GM21528 (cell line): ENCODE measurements at regions not wholly inside any gene's neighbourhood (a gene's known extent, or its start where the extent isn't known, plus 50 kb on each side); places are given as distances from the start of the nearest gene placed in this dataset.

ENCODE experiments used
- ATAC-seq: cut with Tn5 transposase; IDR thresholded peaks from one replicate; pipeline ENCODE4 v1.9.1; 2021; ENCODE audit warnings: mild to moderate bottlenecking, moderate library complexity; ENCODE audit not compliant: unreplicated experiment, low FRiP score

GRCh38 chr2:226154610-226155009 is 645.0 kb downstream of the IRS1 start:
- no peak for ATAC-seq

GRCh38 chr2:226153553-226153952 is 646.1 kb downstream of the IRS1 start:
- ATAC-seq = no peak

GRCh38 chr2:226151157-226151556 is 648.5 kb downstream of the IRS1 start:
- no peak for ATAC-seq

- no peak for ATAC-seq
These were observed 656.5 kb downstream of the IRS1 start for GRCh38 chr2:226143091-226143490.

- ATAC-seq = no peak
These were observed 657.2 kb downstream of the IRS1 start for GRCh38 chr2:226142463-226142862.

- ATAC-seq = no peak
These were observed 659.0 kb downstream of the IRS1 start for GRCh38 chr2:226140594-226140993.

- ATAC-seq = no peak
These were observed 659.9 kb downstream of the IRS1 start for GRCh38 chr2:226139759-226140158.

GRCh38 chr2:226137201-226137811 is 662.3 kb downstream of the IRS1 start:
- ATAC-seq = peak; percentile 82

GRCh38 chr2:226136739-226137138 is 662.9 kb downstream of the IRS1 start:
- ATAC-seq = peak; percentile 64

GRCh38 chr2:226135861-226136548 is 663.6 kb downstream of the IRS1 start:
- ATAC-seq = no peak

GRCh38 chr2:226132323-226133215 is 667.1 kb downstream of the IRS1 start:
- no peak for ATAC-seq

- no peak for ATAC-seq
These were observed 668.3 kb downstream of the IRS1 start for GRCh38 chr2:226131299-226131784.

GRCh38 chr2:226130192-226130591 is 669.4 kb downstream of the IRS1 start:
- ATAC-seq = no peak

GRCh38 chr2:226127682-226128081 is 671.9 kb downstream of the IRS1 start:
- ATAC-seq = no peak

GRCh38 chr2:226126104-226126503 is 673.5 kb downstream of the IRS1 start:
- no peak for ATAC-seq

GRCh38 chr2:226125176-226125883 is 674.3 kb downstream of the IRS1 start:
- ATAC-seq = no peak

- ATAC-seq = no peak
These were observed 675.0 kb downstream of the IRS1 start for GRCh38 chr2:226124548-226125011.

GRCh38 chr2:226123300-226123699 is 676.3 kb downstream of the IRS1 start:
- no peak for ATAC-seq

GRCh38 chr2:226122041-226122440 is 677.6 kb downstream of the IRS1 start:
- ATAC-seq = no peak

GRCh38 chr2:226121046-226121738 is 678.4 kb downstream of the IRS1 start:
- ATAC-seq = no peak
